ENCODE measurements at regions not wholly inside any gene's neighbourhood (a gene's known extent, or its start where the extent isn't known, plus 50 kb on each side); places are given as distances from the start of the nearest gene placed in this dataset.

- Histone ChIP-seq H3K4me3 (ENCODE audit: low read depth, low read length) (no peak overlapping the region), H3K9me3 (ENCODE audit: control insufficient read depth, insufficient read depth, low read length) (peaks cover 3% of the 10 kb centered on the region; the same call in 1 of the 2 replicates), H3K27me3 (ENCODE audit: control insufficient read depth, insufficient read depth, low read length) (no peaks in the 10 kb centered on the region), H3K27ac (ENCODE audit: low read depth, low read length) (no peak overlapping the region)
- ChIA-PET POLR2A (no interaction called here), CTCF (no interaction called here)
- TF ChIP-seq CTCF (IDR thresholded peaks at IDR 0.05; ENCODE audit: low read depth, low read length) = no peak
- DNase-seq (ENCODE audit: low read depth, low spot score) = no peak
Measured at GRCh38 chr11:116348226-116348625, 424.6 kb downstream of the BUD13 start.

GRCh38 chr11:116345575-116345974 lies 427.2 kb downstream of the BUD13 start:
- no peak for TF ChIP-seq CTCF (IDR thresholded peaks at IDR 0.05; ENCODE audit: low read depth, low read length)
- DNase-seq (ENCODE audit: low read depth, low spot score) = no peak
- Histone ChIP-seq H3K9me3 (ENCODE audit: control insufficient read depth, insufficient read depth, low read length) (peaks cover 3% of the 10 kb centered on the region; the same call in 1 of the 2 replicates), H3K27me3 (ENCODE audit: control insufficient read depth, insufficient read depth, low read length) (no peaks in the 10 kb centered on the region), H3K27ac (ENCODE audit: low read depth, low read length) (no peak overlapping the region), H3K4me3 (ENCODE audit: low read depth, low read length) (no peak overlapping the region)
- ChIA-PET POLR2A (no interaction called here), CTCF (no interaction called here)

GRCh38 chr11:116344601-116345000 lies 428.2 kb downstream of the BUD13 start:
- ChIA-PET POLR2A (no interaction called here), CTCF (no interaction called here)
- Histone ChIP-seq H3K4me3 (ENCODE audit: low read depth, low read length) (no peak overlapping the region), H3K9me3 (ENCODE audit: control insufficient read depth, insufficient read depth, low read length) (peaks cover 3% of the 10 kb centered on the region; the same call in 1 of the 2 replicates), H3K27ac (ENCODE audit: low read depth, low read length) (no peak overlapping the region), H3K27me3 (ENCODE audit: control insufficient read depth, insufficient read depth, low read length) (no peaks in the 10 kb centered on the region)
- TF ChIP-seq CTCF (IDR thresholded peaks at IDR 0.05; ENCODE audit: low read depth, low read length) = no peak
- DNase-seq (ENCODE audit: low read depth, low spot score) = no peak

- POLR2A ChIA-PET = no interaction called here
- CTCF ChIA-PET = no interaction called here
- H3K9me3 ChIP-seq (ENCODE audit: control insufficient read depth, insufficient read depth, low read length) = peaks cover 3% of the 10 kb centered on the region; the same call in 1 of the 2 replicates
- no peak overlapping the region for H3K27ac ChIP-seq (ENCODE audit: low read depth, low read length)
- TF ChIP-seq CTCF (IDR thresholded peaks at IDR 0.05; ENCODE audit: low read depth, low read length) = no peak
- H3K4me3 ChIP-seq (ENCODE audit: low read depth, low read length) = no peak overlapping the region
- no peak for DNase-seq (ENCODE audit: low read depth, low spot score)
- H3K27me3 ChIP-seq (ENCODE audit: control insufficient read depth, insufficient read depth, low read length) = no peaks in the 10 kb centered on the region
Measured at GRCh38 chr11:116343270-116343669, 429.5 kb downstream of the BUD13 start.

GRCh38 chr11:116342148-116342547 lies 430.6 kb downstream of the BUD13 start:
- POLR2A ChIA-PET = no interaction called here
- no peak for TF ChIP-seq CTCF (IDR thresholded peaks at IDR 0.05; ENCODE audit: low read depth, low read length)
- CTCF ChIA-PET = no interaction called here
- no peak overlapping the region for H3K4me3 ChIP-seq (ENCODE audit: low read depth, low read length)
- no peaks in the 10 kb centered on the region for H3K27me3 ChIP-seq (ENCODE audit: control insufficient read depth, insufficient read depth, low read length)
- H3K27ac ChIP-seq (ENCODE audit: low read depth, low read length) = no peak overlapping the region
- DNase-seq (ENCODE audit: low read depth, low spot score) = no peak
- H3K9me3 ChIP-seq (ENCODE audit: control insufficient read depth, insufficient read depth, low read length) = peaks cover 3% of the 10 kb centered on the region; the same call in 1 of the 2 replicates
